ENCODE measurements at regions not wholly inside any gene's neighbourhood (a gene's known extent, or its start where the extent isn't known, plus 50 kb on each side); places are given as distances from the start of the nearest gene placed in this dataset.

DNA sequence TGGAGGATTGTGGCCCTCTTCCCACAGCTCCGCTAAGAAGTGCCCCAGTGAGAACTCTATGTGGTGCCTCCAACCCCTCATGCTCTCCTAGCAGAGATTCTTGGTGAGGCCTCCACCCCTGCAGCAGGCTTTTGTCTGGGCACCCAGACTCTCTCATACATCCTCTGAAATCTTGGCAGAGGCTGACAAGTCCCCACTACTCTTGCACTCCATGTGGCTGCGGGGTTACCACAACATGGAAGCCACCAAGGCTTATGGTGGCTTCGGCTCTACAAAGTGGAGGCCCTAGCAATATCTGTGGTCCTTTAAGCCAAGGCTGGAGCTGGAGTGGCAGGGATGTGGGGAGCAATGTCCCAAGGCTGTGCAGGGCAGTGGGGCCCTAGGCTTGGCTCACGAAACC lies 255.2 kb downstream of the COX7B2 start:
- Mint-ChIP-seq H3K9me3 (peaks cover 87% of the 10 kb centered on the region), H3K4me1 (no peaks in the 10 kb centered on the region), H3K4me3 (no peak overlapping the region), H3K27ac (no peak overlapping the region), H3K27me3 (ENCODE audit: insufficient read depth, low read depth, poor library complexity) (peaks cover 2% of the 10 kb centered on the region), H3K36me3 (ENCODE audit: low read depth) (peaks cover 24% of the 10 kb centered on the region; the same call in 2 of the 3 replicates)
- no peaks in the 10 kb centered on the region for H3K36me3 ChIP-seq (ENCODE audit: insufficient read depth)
- DNase-seq (ENCODE audit: low spot score) (no peak), ATAC-seq (no peak)
- no peaks in the 10 kb centered on the region for H3K79me2 ChIP-seq (replicated peaks; ENCODE audit: insufficient read depth)
- peaks cover 17% of the 10 kb centered on the region; the same call in 1 of the 2 replicates for H3K9me2 ChIP-seq (ENCODE audit: insufficient read depth)
- H3K4me1 ChIP-seq (ENCODE audit: insufficient read depth): no peaks in the 10 kb centered on the region
- H3K27ac ChIP-seq (ENCODE audit: low read depth): no peak overlapping the region
- no peak for TF ChIP-seq ZNF114 (CRISPR knock-in tag; IDR thresholded peaks at IDR 0.05)
- TF ChIP-seq POLR2AphosphoS5 (IDR thresholded peaks at IDR 0.05; ENCODE audit: low read depth): no peak
- TF ChIP-seq EZH2phosphoT487 (IDR thresholded peaks at IDR 0.05; ENCODE audit: unreplicated experiment): no peak
- TF ChIP-seq STAT1 (IDR thresholded peaks at IDR 0.05; ENCODE audit: unreplicated experiment): no peak
- no peak for TF ChIP-seq ZNF331 (CRISPR knock-in tag; IDR thresholded peaks at IDR 0.05; ENCODE audit: low read depth)
- TF ChIP-seq, protein P1, sequence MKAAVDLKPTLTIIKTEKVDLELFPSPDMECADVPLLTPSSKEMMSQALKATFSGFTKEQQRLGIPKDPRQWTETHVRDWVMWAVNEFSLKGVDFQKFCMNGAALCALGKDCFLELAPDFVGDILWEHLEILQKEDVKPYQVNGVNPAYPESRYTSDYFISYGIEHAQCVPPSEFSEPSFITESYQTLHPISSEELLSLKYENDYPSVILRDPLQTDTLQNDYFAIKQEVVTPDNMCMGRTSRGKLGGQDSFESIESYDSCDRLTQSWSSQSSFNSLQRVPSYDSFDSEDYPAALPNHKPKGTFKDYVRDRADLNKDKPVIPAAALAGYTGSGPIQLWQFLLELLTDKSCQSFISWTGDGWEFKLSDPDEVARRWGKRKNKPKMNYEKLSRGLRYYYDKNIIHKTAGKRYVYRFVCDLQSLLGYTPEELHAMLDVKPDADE (IDR thresholded peaks at IDR 0.05): no peak
- no peak for TF ChIP-seq JUNB (IDR thresholded peaks at IDR 0.05; ENCODE audit: unreplicated experiment)
- TF ChIP-seq CREB1 (CRISPR knock-in tag; IDR thresholded peaks at IDR 0.05; ENCODE audit: low read depth): no peak
- TF ChIP-seq, protein P2, sequence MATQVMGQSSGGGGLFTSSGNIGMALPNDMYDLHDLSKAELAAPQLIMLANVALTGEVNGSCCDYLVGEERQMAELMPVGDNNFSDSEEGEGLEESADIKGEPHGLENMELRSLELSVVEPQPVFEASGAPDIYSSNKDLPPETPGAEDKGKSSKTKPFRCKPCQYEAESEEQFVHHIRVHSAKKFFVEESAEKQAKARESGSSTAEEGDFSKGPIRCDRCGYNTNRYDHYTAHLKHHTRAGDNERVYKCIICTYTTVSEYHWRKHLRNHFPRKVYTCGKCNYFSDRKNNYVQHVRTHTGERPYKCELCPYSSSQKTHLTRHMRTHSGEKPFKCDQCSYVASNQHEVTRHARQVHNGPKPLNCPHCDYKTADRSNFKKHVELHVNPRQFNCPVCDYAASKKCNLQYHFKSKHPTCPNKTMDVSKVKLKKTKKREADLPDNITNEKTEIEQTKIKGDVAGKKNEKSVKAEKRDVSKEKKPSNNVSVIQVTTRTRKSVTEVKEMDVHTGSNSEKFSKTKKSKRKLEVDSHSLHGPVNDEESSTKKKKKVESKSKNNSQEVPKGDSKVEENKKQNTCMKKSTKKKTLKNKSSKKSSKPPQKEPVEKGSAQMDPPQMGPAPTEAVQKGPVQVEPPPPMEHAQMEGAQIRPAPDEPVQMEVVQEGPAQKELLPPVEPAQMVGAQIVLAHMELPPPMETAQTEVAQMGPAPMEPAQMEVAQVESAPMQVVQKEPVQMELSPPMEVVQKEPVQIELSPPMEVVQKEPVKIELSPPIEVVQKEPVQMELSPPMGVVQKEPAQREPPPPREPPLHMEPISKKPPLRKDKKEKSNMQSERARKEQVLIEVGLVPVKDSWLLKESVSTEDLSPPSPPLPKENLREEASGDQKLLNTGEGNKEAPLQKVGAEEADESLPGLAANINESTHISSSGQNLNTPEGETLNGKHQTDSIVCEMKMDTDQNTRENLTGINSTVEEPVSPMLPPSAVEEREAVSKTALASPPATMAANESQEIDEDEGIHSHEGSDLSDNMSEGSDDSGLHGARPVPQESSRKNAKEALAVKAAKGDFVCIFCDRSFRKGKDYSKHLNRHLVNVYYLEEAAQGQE (IDR thresholded peaks at IDR 0.05; ENCODE audit: unreplicated experiment): no peak
- TF ChIP-seq, protein P3, sequence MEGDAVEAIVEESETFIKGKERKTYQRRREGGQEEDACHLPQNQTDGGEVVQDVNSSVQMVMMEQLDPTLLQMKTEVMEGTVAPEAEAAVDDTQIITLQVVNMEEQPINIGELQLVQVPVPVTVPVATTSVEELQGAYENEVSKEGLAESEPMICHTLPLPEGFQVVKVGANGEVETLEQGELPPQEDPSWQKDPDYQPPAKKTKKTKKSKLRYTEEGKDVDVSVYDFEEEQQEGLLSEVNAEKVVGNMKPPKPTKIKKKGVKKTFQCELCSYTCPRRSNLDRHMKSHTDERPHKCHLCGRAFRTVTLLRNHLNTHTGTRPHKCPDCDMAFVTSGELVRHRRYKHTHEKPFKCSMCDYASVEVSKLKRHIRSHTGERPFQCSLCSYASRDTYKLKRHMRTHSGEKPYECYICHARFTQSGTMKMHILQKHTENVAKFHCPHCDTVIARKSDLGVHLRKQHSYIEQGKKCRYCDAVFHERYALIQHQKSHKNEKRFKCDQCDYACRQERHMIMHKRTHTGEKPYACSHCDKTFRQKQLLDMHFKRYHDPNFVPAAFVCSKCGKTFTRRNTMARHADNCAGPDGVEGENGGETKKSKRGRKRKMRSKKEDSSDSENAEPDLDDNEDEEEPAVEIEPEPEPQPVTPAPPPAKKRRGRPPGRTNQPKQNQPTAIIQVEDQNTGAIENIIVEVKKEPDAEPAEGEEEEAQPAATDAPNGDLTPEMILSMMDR (conservative IDR thresholded peaks at IDR 0.05; ENCODE audit: low read depth in 2 of 2): no peak
- no peak for TF ChIP-seq NANOG (IDR thresholded peaks at IDR 0.05; ENCODE audit: borderline replicate concordance)
- TF ChIP-seq EZH2 (IDR thresholded peaks at IDR 0.05; ENCODE audit: low read depth, unreplicated experiment): no peak
- TF ChIP-seq, protein P4, sequence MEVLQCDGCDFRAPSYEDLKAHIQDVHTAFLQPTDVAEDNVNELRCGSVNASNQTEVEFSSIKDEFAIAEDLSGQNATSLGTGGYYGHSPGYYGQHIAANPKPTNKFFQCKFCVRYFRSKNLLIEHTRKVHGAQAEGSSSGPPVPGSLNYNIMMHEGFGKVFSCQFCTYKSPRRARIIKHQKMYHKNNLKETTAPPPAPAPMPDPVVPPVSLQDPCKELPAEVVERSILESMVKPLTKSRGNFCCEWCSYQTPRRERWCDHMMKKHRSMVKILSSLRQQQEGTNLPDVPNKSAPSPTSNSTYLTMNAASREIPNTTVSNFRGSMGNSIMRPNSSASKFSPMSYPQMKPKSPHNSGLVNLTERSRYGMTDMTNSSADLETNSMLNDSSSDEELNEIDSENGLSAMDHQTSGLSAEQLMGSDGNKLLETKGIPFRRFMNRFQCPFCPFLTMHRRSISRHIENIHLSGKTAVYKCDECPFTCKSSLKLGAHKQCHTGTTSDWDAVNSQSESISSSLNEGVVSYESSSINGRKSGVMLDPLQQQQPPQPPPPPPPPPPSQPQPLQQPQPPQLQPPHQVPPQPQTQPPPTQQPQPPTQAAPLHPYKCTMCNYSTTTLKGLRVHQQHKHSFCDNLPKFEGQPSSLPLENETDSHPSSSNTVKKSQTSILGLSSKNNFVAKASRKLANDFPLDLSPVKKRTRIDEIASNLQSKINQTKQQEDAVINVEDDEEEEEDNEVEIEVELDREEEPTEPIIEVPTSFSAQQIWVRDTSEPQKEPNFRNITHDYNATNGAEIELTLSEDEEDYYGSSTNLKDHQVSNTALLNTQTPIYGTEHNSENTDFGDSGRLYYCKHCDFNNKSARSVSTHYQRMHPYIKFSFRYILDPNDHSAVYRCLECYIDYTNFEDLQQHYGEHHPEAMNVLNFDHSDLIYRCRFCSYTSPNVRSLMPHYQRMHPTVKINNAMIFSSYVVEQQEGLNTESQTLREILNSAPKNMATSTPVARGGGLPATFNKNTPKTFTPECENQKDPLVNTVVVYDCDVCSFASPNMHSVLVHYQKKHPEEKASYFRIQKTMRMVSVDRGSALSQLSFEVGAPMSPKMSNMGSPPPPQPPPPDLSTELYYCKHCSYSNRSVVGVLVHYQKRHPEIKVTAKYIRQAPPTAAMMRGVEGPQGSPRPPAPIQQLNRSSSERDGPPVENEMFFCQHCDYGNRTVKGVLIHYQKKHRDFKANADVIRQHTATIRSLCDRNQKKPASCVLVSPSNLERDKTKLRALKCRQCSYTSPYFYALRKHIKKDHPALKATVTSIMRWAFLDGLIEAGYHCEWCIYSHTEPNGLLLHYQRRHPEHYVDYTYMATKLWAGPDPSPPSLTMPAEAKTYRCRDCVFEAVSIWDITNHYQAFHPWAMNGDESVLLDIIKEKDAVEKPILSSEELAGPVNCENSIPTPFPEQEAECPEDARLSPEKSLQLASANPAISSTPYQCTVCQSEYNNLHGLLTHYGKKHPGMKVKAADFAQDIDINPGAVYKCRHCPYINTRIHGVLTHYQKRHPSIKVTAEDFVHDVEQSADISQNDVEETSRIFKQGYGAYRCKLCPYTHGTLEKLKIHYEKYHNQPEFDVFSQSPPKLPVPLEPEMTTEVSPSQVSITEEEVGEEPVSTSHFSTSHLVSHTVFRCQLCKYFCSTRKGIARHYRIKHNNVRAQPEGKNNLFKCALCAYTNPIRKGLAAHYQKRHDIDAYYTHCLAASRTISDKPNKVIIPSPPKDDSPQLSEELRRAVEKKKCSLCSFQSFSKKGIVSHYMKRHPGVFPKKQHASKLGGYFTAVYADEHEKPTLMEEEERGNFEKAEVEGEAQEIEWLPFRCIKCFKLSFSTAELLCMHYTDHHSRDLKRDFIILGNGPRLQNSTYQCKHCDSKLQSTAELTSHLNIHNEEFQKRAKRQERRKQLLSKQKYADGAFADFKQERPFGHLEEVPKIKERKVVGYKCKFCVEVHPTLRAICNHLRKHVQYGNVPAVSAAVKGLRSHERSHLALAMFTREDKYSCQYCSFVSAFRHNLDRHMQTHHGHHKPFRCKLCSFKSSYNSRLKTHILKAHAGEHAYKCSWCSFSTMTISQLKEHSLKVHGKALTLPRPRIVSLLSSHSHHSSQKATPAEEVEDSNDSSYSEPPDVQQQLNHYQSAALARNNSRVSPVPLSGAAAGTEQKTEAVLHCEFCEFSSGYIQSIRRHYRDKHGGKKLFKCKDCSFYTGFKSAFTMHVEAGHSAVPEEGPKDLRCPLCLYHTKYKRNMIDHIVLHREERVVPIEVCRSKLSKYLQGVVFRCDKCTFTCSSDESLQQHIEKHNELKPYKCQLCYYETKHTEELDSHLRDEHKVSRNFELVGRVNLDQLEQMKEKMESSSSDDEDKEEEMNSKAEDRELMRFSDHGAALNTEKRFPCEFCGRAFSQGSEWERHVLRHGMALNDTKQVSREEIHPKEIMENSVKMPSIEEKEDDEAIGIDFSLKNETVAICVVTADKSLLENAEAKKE (CRISPR knock-in tag; IDR thresholded peaks at IDR 0.05): no peak
- no peak overlapping the region for H3K4me3 ChIP-seq
- H3K27me3 ChIP-seq (ENCODE audit: insufficient read depth): no peaks in the 10 kb centered on the region
- H3F3A ChIP-seq (replicated peaks; ENCODE audit: low read depth): no peaks in the 10 kb centered on the region
- no peaks in the 10 kb centered on the region for H4K20me1 ChIP-seq (replicated peaks; ENCODE audit: insufficient read depth)
- H3K4me2 ChIP-seq: no peak overlapping the region
- no peak overlapping the region for H2AFZ ChIP-seq
